ENCODE measurements at regions not wholly inside any gene's neighbourhood (a gene's known extent, or its start where the extent isn't known, plus 50 kb on each side); places are given as distances from the start of the nearest gene placed in this dataset.
"Not testable (repeated sequence)": the region's sequence is repeated elsewhere in the genome, so short reads cannot be mapped to it uniquely, and the experiment has no call there.

DNA sequence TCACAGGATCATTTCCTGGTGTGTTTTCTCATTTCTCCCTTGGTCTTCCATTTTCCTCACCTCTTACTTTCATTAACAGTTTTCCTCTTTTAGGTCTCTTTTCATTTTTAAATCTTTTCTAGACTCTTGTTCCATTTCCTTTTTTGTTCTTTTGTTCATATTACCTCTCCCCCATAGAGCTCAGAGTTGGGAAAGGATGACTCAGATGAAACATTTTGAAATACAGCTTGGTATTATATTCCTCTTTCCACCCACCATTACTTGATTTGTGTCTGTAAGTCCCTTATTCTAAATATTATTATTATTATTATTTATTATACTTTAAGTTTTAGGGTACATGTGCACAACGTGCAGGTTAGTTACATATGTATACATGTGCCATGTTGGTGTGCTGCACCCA lies 153.1 kb downstream of the VGLL3 start:
- Histone ChIP-seq H2AFZ (ENCODE audit: low read length, unreplicated experiment) (peak overlapping the region; percentile 95), H3K4me3 (ENCODE audit: low read depth, low read length) (no peak overlapping the region), H3K36me3 (ENCODE audit: insufficient read depth, low read length) (no peaks in the 10 kb centered on the region), H3K27ac (ENCODE audit: low read depth, low read length) (0 out of 2 replicates have a peak overlapping the region, but pooled peaks have one; percentile 18), H3K27me3 (ENCODE audit: insufficient read depth, low read length) (no peaks in the 10 kb centered on the region), H3K4me1 (ENCODE audit: control insufficient read depth, insufficient read depth, low read length, unreplicated experiment) (no peaks in the 10 kb centered on the region), H3K79me2 (ENCODE audit: control insufficient read depth, insufficient read depth, low read length, unreplicated experiment) (no peaks in the 10 kb centered on the region)

DNA sequence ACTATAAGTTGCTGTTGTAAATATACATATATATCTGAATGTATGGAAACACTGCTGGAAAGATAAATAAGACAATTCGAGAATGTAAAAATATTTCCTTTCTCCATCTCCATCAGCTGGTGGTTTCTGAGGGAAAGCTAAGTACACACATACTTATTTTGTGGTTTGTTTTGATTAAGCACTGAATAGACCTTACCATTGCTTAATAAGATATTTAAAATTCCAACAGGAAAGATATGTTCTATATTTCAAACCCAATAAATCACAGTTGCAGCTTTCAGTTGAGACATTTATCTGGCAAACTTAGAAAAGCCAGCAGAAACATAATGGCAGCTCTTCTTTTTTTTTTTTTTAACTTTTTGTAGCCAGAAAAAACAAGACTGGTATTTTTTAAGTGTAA lies 160.4 kb downstream of the VGLL3 start:
- 0 out of 2 replicates have a peak overlapping the region, but pooled peaks have one; percentile 4 for H3K27ac ChIP-seq (ENCODE audit: low read depth, low read length)
- H2AFZ ChIP-seq (ENCODE audit: low read length, unreplicated experiment), result no peak overlapping the region
- no peaks in the 10 kb centered on the region for H3K36me3 ChIP-seq (ENCODE audit: insufficient read depth, low read length)
- H3K27me3 ChIP-seq (ENCODE audit: insufficient read depth, low read length), result no peaks in the 10 kb centered on the region
- H3K4me3 ChIP-seq (ENCODE audit: low read depth, low read length), result no peak overlapping the region
- H3K4me1 ChIP-seq (ENCODE audit: control insufficient read depth, insufficient read depth, low read length, unreplicated experiment), result peaks cover 6% of the 10 kb centered on the region
- no peaks in the 10 kb centered on the region for H3K79me2 ChIP-seq (ENCODE audit: control insufficient read depth, insufficient read depth, low read length, unreplicated experiment)

GRCh38 chr3:86828751-86829150 lies 162.2 kb downstream of the VGLL3 start:
- Histone ChIP-seq H3K4me3 (ENCODE audit: low read depth, low read length) (no peak overlapping the region), H2AFZ (ENCODE audit: low read length, unreplicated experiment) (no peak overlapping the region)

GRCh38 chr3:86827582-86827981 lies 163.4 kb downstream of the VGLL3 start:
- H2AFZ ChIP-seq (ENCODE audit: low read length, unreplicated experiment); H3K4me1 ChIP-seq (ENCODE audit: control insufficient read depth, insufficient read depth, low read length, unreplicated experiment); H3K27ac ChIP-seq (ENCODE audit: low read depth, low read length); H3K4me3 ChIP-seq (ENCODE audit: low read depth, low read length); H3K79me2 ChIP-seq (ENCODE audit: control insufficient read depth, insufficient read depth, low read length, unreplicated experiment); H3K36me3 ChIP-seq (ENCODE audit: insufficient read depth, low read length); H3K27me3 ChIP-seq (ENCODE audit: insufficient read depth, low read length): not testable (repeated sequence)

More at GRCh38 chr3:86828751-86829150, 162.2 kb downstream of the VGLL3 start:
- no peaks in the 10 kb centered on the region for H3K36me3 ChIP-seq (ENCODE audit: insufficient read depth, low read length)
- H3K27ac ChIP-seq (ENCODE audit: low read depth, low read length), result no peak overlapping the region
- no peaks in the 10 kb centered on the region for H3K79me2 ChIP-seq (ENCODE audit: control insufficient read depth, insufficient read depth, low read length, unreplicated experiment)
- no peaks in the 10 kb centered on the region for H3K27me3 ChIP-seq (ENCODE audit: insufficient read depth, low read length)
- peaks cover 6% of the 10 kb centered on the region for H3K4me1 ChIP-seq (ENCODE audit: control insufficient read depth, insufficient read depth, low read length, unreplicated experiment)

DNA sequence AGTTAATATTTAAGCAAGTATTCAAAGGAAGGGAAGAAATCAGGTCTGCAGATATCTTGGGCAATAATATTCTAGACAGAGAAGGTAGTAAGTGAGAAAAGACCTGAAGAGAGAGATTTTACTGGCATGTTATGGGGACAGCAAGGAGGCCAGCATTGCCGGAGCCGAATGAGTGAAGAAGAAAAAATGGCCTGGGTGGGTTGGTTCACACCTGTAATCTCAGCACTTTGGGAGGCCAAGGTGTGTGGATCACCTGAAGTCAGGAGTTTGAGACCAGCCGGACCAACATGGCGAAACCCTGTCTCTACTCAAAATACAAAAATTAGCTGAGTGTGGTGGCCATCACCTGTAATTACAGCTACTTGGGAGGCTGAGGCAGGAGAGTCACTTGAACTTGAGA lies 164.7 kb downstream of the VGLL3 start:
- H3K4me3 ChIP-seq (ENCODE audit: low read depth, low read length), result no peak overlapping the region
- no peak overlapping the region for H2AFZ ChIP-seq (ENCODE audit: low read length, unreplicated experiment)
- no peaks in the 10 kb centered on the region for H3K79me2 ChIP-seq (ENCODE audit: control insufficient read depth, insufficient read depth, low read length, unreplicated experiment)
- no peak overlapping the region for H3K27ac ChIP-seq (ENCODE audit: low read depth, low read length)
- peaks cover 6% of the 10 kb centered on the region for H3K4me1 ChIP-seq (ENCODE audit: control insufficient read depth, insufficient read depth, low read length, unreplicated experiment)
- H3K36me3 ChIP-seq (ENCODE audit: insufficient read depth, low read length), result no peaks in the 10 kb centered on the region
- H3K27me3 ChIP-seq (ENCODE audit: insufficient read depth, low read length), result no peaks in the 10 kb centered on the region

GRCh38 chr3:86815880-86816279 lies 175.1 kb downstream of the VGLL3 start:
- H2AFZ ChIP-seq (ENCODE audit: low read length, unreplicated experiment), result no peak overlapping the region
- H3K4me3 ChIP-seq (ENCODE audit: low read depth, low read length), result no peak overlapping the region
- H3K27ac ChIP-seq (ENCODE audit: low read depth, low read length), result no peak overlapping the region
- no peaks in the 10 kb centered on the region for H3K79me2 ChIP-seq (ENCODE audit: control insufficient read depth, insufficient read depth, low read length, unreplicated experiment)
- no peaks in the 10 kb centered on the region for H3K27me3 ChIP-seq (ENCODE audit: insufficient read depth, low read length)
- H3K4me1 ChIP-seq (ENCODE audit: control insufficient read depth, insufficient read depth, low read length, unreplicated experiment), result peaks cover 12% of the 10 kb centered on the region
- H3K36me3 ChIP-seq (ENCODE audit: insufficient read depth, low read length), result no peaks in the 10 kb centered on the region

GRCh38 chr3:86814918-86815655 lies 175.9 kb downstream of the VGLL3 start:
- no peak overlapping the region for H3K27ac ChIP-seq (ENCODE audit: low read depth, low read length)
- H3K79me2 ChIP-seq (ENCODE audit: control insufficient read depth, insufficient read depth, low read length, unreplicated experiment), result no peaks in the 10 kb centered on the region
- peaks cover 12% of the 10 kb centered on the region for H3K4me1 ChIP-seq (ENCODE audit: control insufficient read depth, insufficient read depth, low read length, unreplicated experiment)
- no peak overlapping the region for H3K4me3 ChIP-seq (ENCODE audit: low read depth, low read length)
- H3K27me3 ChIP-seq (ENCODE audit: insufficient read depth, low read length), result no peaks in the 10 kb centered on the region
- H2AFZ ChIP-seq (ENCODE audit: low read length, unreplicated experiment), result no peak overlapping the region
- H3K36me3 ChIP-seq (ENCODE audit: insufficient read depth, low read length), result no peaks in the 10 kb centered on the region

- peaks cover 12% of the 10 kb centered on the region for H3K4me1 ChIP-seq (ENCODE audit: control insufficient read depth, insufficient read depth, low read length, unreplicated experiment)
- no peak overlapping the region for H3K4me3 ChIP-seq (ENCODE audit: low read depth, low read length)
- no peaks in the 10 kb centered on the region for H3K79me2 ChIP-seq (ENCODE audit: control insufficient read depth, insufficient read depth, low read length, unreplicated experiment)
- no peaks in the 10 kb centered on the region for H3K36me3 ChIP-seq (ENCODE audit: insufficient read depth, low read length)
- no peaks in the 10 kb centered on the region for H3K27me3 ChIP-seq (ENCODE audit: insufficient read depth, low read length)
- H2AFZ ChIP-seq (ENCODE audit: low read length, unreplicated experiment), result no peak overlapping the region
- H3K27ac ChIP-seq (ENCODE audit: low read depth, low read length), result no peak overlapping the region
These were observed 176.6 kb downstream of the VGLL3 start for GRCh38 chr3:86814321-86814720.

- Histone ChIP-seq H3K4me1 (ENCODE audit: control insufficient read depth, insufficient read depth, low read length, unreplicated experiment) (no peaks in the 10 kb centered on the region), H3K27ac (ENCODE audit: low read depth, low read length) (no peak overlapping the region), H2AFZ (ENCODE audit: low read length, unreplicated experiment) (peak overlapping the region; percentile 85), H3K79me2 (ENCODE audit: control insufficient read depth, insufficient read depth, low read length, unreplicated experiment) (no peaks in the 10 kb centered on the region), H3K36me3 (ENCODE audit: insufficient read depth, low read length) (no peaks in the 10 kb centered on the region), H3K4me3 (ENCODE audit: low read depth, low read length) (no peak overlapping the region), H3K27me3 (ENCODE audit: insufficient read depth, low read length) (no peaks in the 10 kb centered on the region)
These were observed 189.0 kb downstream of the VGLL3 start for GRCh38 chr3:86801921-86802320.

DNA sequence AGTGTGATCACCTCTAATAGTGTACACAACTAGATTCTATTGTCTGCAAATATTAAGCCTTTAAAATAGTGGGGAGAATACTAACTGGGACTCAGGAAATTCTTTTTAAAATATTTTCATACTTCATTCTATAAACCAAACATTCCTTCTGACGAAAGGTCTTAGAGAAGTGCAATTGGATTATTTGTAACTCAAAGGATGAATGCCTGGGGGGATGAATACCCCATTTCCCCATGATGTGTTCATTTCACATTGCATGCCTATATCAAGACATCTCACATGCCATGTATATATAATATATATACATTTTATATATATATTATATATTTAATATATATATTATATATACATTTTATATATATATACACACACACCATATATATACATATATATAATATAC lies 189.9 kb downstream of the VGLL3 start:
- Histone ChIP-seq H3K4me1 (ENCODE audit: control insufficient read depth, insufficient read depth, low read length, unreplicated experiment) (no peaks in the 10 kb centered on the region), H3K4me3 (ENCODE audit: low read depth, low read length) (no peak overlapping the region), H3K27me3 (ENCODE audit: insufficient read depth, low read length) (no peaks in the 10 kb centered on the region), H3K79me2 (ENCODE audit: control insufficient read depth, insufficient read depth, low read length, unreplicated experiment) (no peaks in the 10 kb centered on the region), H3K36me3 (ENCODE audit: insufficient read depth, low read length) (no peaks in the 10 kb centered on the region), H3K27ac (ENCODE audit: low read depth, low read length) (no peak overlapping the region), H2AFZ (ENCODE audit: low read length, unreplicated experiment) (no peak overlapping the region)

DNA sequence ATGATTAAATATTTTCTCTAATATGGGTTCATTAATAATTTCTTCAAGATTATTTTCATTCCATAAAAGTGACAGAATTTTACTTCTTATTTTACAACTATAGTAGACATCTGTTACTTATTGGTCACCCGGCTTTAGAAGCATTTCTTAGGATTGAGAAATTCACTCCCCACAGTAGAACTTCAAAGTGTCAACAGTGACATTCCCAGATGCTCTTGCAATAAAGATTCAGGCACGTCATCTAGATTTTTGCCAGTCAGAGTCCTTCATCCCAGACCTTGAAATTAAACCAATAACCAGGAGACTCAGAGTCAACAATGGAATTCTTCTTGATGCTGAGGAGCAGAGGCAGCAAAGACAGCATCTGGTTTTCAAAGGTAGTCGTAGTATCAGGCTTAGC lies 190.8 kb downstream of the VGLL3 start:
- Histone ChIP-seq H3K27me3 (ENCODE audit: insufficient read depth, low read length) (no peaks in the 10 kb centered on the region), H2AFZ (ENCODE audit: low read length, unreplicated experiment) (peak overlapping the region; percentile 33), H3K36me3 (ENCODE audit: insufficient read depth, low read length) (no peaks in the 10 kb centered on the region), H3K4me3 (ENCODE audit: low read depth, low read length) (no peak overlapping the region), H3K4me1 (ENCODE audit: control insufficient read depth, insufficient read depth, low read length, unreplicated experiment) (peaks cover 4% of the 10 kb centered on the region), H3K79me2 (ENCODE audit: control insufficient read depth, insufficient read depth, low read length, unreplicated experiment) (no peaks in the 10 kb centered on the region), H3K27ac (ENCODE audit: low read depth, low read length) (no peak overlapping the region)
